Adrenal gland (tissue), 5 donors: ENCODE measurements at regions not wholly inside any gene's neighbourhood (a gene's known extent, or its start where the extent isn't known, plus 50 kb on each side); places are given as distances from the start of the nearest gene placed in this dataset.

Experiments used
- CTCF ChIP-seq, 6 experiments: fragments of 450-650 bp in 4 of 6; fragments of 200-600 bp in 2 of 6; sonication (generic) in 1 of 6; IDR thresholded peaks; 1 replicate in 5 of 6; 2 replicates in 1 of 6; pipeline versions ENCODE4 v1.5.1 to v1.8.0; 2016 to 2021; ENCODE audit warnings: antibody characterized with exemption in 6 of 6, mild to moderate bottlenecking in 2 of 6, moderate library complexity in 1 of 6
- POLR2A ChIP-seq, 2 donors: fragments of 450-650 bp; IDR thresholded peaks; one replicate each; pipeline ENCODE4 v1.6.1; 2017; ENCODE audit warnings: antibody characterized with exemption in 2 of 2, mild to moderate bottlenecking in 2 of 2, moderate library complexity in 1 of 2
- donor health status: DM: no; HTN: no; CAD: no.

- no peak for TF ChIP-seq POLR2A (IDR thresholded peaks at IDR 0.05)
- no peak for TF ChIP-seq CTCF (IDR thresholded peaks at IDR 0.05)
Observed at GRCh38 chr5:129246088-129246487, 151.5 kb downstream of the ISOC1 start.
